ENCODE measurements at regions not wholly inside any gene's neighbourhood (a gene's known extent, or its start where the extent isn't known, plus 50 kb on each side); places are given as distances from the start of the nearest gene placed in this dataset.
A peak's percentile ranks its signal among the peaks of the same experiment; 100 is the strongest.
"Not testable (repeated sequence)": the region's sequence is repeated elsewhere in the genome, so short reads cannot be mapped to it uniquely, and the experiment has no call there.

DNA sequence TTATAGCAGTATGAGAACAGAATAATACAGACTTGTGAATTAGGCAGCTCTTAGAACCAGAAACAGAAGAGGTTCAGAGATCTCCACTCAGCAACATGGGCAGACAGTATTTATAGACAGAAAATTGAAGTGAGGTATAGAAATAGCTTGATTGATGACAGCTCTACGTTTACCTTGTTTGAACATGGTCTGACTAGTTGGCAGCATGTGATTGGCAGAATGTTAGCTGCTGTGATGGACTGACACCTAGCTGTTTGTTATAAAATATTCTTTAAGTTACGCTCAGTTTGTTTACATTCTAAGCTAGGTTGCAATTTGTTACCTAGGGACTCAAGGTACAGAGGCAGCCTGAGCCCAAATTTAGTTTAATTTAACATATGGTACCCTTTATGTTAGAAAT, 73.7 kb upstream of the TMEM229A start:
- TF ChIP-seq, protein P1, sequence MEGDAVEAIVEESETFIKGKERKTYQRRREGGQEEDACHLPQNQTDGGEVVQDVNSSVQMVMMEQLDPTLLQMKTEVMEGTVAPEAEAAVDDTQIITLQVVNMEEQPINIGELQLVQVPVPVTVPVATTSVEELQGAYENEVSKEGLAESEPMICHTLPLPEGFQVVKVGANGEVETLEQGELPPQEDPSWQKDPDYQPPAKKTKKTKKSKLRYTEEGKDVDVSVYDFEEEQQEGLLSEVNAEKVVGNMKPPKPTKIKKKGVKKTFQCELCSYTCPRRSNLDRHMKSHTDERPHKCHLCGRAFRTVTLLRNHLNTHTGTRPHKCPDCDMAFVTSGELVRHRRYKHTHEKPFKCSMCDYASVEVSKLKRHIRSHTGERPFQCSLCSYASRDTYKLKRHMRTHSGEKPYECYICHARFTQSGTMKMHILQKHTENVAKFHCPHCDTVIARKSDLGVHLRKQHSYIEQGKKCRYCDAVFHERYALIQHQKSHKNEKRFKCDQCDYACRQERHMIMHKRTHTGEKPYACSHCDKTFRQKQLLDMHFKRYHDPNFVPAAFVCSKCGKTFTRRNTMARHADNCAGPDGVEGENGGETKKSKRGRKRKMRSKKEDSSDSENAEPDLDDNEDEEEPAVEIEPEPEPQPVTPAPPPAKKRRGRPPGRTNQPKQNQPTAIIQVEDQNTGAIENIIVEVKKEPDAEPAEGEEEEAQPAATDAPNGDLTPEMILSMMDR (IDR thresholded peaks at IDR 0.05; ENCODE audit: insufficient read depth, low read depth, low read length, missing control alignments) = no peak
- H3K4me3 ChIP-seq (ENCODE audit: low read length) = no peak overlapping the region
- DNase-seq (ENCODE audit: low read depth) = peak; percentile 6

DNA sequence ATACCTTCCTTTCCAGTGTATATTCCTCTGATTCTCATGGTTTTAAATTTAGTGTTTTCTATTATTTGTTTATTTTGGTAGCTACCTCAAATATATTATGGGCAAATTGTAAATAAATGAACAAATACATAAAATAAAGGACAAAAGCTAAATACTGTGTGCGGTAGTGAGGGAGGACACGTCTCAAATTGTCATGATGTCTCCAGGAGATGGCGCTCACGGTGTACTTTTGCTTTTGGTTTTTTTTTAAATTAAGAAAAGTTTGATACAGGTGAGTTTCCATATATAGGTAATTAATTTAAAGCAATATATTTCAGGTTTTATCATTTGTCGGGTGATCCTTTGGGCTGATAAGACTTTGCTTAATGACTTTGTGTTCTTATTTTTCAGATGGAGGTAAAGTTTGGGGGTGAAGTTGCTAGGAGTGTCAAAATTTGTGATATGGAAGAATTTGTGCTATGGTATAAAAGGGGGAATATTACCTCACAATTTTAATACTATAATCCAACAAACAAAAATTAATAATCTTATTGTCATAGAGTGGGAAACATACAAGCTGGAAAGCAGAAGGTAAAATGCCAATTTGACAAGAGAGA, 68.4 kb upstream of the TMEM229A start:
- TF ChIP-seq, protein P1 (IDR thresholded peaks at IDR 0.05; ENCODE audit: insufficient read depth, low read depth, low read length, missing control alignments) = peak; percentile 52
- no peak overlapping the region for H3K4me3 ChIP-seq (ENCODE audit: low read length)
- DNase-seq (ENCODE audit: low read depth) = peak; percentile 43

DNA sequence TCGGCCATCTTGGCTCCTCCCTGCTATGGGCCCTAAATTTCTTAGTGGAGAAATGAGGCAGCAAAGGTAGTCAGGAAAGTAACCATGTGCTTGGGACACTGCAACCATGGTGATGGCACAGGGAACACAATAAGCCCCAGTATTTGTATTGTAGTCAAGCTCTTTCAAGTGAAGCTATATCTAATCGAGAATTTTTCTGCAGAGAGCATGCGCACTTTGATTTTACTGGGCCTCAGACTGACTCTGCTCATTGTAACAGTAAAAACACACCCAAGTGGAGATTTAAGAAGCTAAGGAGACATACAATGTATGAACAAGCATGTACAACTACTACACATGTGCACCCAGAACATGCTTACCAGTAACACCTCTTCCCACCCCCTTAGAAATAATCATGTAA, 67.3 kb upstream of the TMEM229A start:
- DNase-seq (ENCODE audit: low read depth) = no peak
- no peak overlapping the region for H3K4me3 ChIP-seq (ENCODE audit: low read length)
- TF ChIP-seq, protein P1 (IDR thresholded peaks at IDR 0.05; ENCODE audit: insufficient read depth, low read depth, low read length, missing control alignments) = no peak

DNA sequence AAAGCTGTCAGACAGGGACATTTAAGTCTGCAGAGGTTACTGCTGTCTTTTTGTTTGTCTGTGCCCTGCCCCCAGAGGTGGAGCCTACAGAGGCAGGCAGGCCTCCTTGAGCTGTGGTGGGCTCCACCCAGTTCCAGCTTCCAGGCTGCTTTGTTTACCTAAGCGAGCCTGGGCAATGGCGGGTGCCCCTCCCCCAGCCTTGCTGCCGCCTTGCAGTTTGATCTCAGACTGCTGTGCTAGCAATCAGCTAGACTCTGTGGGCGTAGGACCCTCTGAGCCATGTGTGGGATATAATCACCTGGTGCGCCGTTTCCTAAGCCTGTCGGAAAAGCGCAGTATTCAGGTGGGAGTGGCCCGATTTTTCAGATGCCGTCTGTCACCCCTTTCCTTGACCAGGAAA, 66.7 kb upstream of the TMEM229A start:
- DNase-seq (ENCODE audit: low read depth); H3K4me3 ChIP-seq (ENCODE audit: low read length): not testable (repeated sequence)

DNA sequence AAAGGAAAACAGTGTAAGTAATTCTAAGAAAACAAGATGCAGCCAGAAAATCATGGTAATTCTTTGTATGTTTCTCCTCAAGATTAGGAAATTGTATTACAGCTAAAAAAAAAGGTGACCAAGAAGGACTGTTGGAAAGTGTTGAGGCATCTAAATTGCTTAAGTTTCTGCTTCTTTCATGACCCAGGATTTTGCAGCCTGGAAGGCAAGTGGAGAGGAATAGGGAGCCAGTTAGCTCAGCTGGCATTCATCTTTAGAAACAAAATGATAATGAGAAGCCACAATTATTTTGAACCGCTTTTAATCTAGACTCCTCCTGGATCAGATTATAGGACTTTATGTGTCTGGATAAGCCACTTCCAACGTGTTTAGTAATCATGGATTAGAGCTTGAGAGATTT, 56.8 kb upstream of the TMEM229A start:
- H3K4me3 ChIP-seq (ENCODE audit: low read length) = no peak overlapping the region
- no peak for DNase-seq (ENCODE audit: low read depth)
- TF ChIP-seq, protein P1 (IDR thresholded peaks at IDR 0.05; ENCODE audit: insufficient read depth, low read depth, low read length, missing control alignments) = no peak

DNA sequence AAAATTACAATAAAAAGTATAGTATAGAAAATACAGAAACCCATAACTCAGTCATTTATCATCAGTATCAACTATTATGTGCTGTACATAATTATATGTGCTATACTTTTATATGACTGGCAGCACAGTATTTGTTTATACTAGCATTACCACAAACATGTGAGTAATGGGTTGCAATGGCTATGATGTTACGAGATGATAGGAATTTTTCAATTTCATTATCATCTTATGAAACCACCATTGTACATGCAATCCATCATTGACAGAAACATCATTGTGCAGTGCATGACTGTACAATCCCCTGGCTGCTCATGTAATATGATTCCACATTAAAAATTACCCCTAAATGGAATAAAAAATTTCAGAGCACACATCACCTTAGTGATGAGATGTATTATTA, 55.7 kb upstream of the TMEM229A start:
- peak; percentile 31 for DNase-seq (ENCODE audit: low read depth)
- TF ChIP-seq, protein P1 (IDR thresholded peaks at IDR 0.05; ENCODE audit: insufficient read depth, low read depth, low read length, missing control alignments) = no peak
- no peak overlapping the region for H3K4me3 ChIP-seq (ENCODE audit: low read length)

DNA sequence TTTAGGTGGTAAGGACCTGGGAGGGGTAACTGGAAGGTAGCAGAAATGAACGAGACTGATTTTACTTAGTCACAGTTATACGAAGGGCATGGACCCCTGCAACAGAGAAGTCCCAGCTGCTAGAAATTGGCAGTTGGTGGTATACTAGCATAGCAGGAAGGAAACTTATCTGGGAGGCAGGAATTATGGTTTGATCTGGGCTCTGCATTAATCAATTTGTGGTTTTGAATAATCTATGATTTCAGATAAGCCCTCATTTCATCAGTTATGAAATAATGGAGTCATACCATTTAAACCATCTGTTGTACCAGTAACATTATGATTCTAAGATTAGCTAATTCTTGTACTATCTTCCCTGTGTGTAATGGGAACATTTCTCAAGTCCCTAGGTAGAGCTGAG, 54.0 kb upstream of the TMEM229A start:
- H3K4me3 ChIP-seq (ENCODE audit: low read length) = no peak overlapping the region
- TF ChIP-seq, protein P1 (IDR thresholded peaks at IDR 0.05; ENCODE audit: insufficient read depth, low read depth, low read length, missing control alignments) = no peak
- DNase-seq (ENCODE audit: low read depth) = no peak

All from epithelial cell of esophagus (primary cell).